NCI-H460 (cell line): ENCODE measurements at regions not wholly inside any gene's neighbourhood (a gene's known extent, or its start where the extent isn't known, plus 50 kb on each side); places are given as distances from the start of the nearest gene placed in this dataset.

Experiments used
- DNase-seq: peaks from one replicate; pipeline ENCODE4 v3.0.0-alpha.2; 2016; ENCODE audit warnings: low read depth; ENCODE audit errors: extremely low read depth

DNA sequence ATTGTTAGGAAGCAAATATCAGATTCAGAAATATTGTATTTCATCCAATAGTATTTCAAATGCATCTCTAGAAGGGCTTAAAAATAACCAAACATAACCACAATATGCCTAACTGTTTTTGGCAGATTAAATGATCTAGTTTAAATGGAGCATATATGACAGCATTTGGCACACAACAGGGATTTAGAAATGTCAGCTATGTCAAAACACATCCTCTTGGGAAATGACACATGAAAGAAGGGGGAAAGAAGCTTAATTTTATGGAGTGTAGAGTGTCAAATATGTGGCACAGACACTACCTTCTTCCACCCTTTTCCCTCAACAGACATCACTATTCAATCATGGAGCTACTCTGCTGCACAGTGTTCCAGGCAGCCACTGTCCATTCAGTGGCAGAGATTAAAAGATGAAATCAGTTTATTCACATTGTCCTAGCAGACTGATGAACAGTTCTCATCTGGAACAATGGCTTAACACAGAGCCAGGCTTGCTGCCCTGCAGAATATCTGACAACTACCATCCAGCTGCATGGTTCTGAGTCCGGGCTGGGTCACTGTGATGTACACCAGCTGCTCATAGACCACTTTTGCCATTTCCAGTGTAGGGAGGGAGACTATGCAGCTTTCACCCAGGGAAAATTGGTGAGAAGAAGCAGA is 349.8 kb downstream of the DHX35 start:
- no peak for DNase-seq

DNA sequence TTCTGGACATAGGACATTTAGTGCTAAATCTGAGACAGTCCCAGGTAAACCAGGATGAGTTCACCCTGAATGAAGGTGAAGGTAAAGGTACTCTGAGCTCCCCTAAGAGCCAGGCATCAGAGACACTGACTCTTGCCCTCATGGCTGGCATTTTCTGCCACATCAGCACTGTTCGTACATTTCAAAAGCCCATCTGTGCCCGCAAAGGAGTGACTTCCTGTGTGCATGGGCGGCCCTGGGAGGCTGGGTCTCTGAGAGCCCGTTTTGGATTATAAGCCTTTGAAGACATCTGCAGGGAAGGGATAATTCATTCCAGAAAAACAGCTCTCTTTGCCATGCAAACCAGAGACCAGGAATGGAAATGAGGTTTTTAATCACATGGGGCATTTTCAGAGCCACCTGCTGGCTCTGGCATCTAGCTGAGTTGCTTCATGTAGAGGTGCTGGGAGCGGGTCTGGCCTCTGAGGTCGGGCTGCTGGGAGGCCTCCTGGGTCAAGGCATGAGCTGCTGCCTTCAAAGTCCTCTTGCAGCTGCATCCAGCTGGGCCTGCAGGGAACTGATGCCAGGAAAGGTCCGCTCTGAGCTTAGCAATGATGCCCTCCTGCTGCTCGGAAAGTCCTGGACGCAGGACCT is 348.3 kb downstream of the DHX35 start:
- no peak for DNase-seq

DNA sequence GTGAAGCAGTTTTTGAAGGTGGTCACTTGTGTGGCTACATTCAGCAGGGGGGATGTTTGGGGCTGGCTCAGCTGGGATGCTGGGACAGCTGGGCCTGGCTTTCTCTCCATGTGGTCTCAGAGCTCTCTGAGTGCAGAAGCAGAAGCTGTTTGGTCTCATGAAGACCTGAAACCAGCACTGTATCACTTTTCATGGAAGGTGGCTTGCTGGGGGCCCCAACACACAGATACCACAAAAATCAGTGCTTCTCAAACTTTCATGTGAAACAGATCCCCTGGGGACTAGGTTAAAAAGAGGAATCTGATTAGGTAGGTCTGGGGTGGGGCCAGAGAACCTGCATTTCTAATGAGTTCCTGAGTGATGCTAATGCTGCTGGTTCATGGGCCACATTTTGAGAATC is 347.3 kb downstream of the DHX35 start:
- no peak for DNase-seq

DNA sequence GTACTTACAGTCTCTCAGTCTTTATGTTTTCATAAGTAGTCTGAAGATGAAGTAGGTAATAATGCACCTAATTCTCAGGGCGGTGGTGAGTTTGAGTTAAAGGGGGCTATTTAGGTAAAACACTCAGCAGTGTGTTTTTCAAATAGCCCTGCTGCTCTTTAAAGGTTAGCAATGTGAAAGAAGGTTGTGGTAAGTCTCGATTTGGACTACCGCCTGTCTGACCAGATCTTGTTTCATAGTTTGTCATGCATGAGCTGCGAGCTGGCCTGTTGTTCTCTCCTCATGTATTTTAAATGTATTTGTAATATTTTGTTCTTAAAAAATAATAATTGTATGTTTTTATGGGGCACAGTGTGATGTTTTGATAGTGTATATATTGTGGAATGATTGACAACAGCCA is 340.2 kb downstream of the DHX35 start:
- DNase-seq = no peak

DNA sequence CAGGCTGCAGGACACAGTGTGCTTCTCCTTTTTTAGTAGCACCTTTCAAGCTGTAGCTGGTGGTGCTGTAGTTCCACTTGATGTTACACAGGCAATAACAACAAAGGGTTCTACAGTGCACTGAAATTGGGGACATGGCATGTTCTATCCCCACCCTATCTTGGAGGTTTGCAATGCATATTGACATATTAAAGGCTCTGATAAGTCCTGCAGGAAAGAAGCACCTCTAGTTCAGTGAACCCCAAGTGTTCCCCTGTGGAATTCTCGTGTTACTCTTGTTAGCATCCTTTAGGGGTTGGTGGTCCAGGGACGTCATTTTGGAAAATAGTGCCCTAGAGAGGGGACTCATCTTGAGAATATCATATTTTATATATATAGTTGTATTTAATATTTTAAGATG is 337.6 kb downstream of the DHX35 start:
- no peak for DNase-seq

DNA sequence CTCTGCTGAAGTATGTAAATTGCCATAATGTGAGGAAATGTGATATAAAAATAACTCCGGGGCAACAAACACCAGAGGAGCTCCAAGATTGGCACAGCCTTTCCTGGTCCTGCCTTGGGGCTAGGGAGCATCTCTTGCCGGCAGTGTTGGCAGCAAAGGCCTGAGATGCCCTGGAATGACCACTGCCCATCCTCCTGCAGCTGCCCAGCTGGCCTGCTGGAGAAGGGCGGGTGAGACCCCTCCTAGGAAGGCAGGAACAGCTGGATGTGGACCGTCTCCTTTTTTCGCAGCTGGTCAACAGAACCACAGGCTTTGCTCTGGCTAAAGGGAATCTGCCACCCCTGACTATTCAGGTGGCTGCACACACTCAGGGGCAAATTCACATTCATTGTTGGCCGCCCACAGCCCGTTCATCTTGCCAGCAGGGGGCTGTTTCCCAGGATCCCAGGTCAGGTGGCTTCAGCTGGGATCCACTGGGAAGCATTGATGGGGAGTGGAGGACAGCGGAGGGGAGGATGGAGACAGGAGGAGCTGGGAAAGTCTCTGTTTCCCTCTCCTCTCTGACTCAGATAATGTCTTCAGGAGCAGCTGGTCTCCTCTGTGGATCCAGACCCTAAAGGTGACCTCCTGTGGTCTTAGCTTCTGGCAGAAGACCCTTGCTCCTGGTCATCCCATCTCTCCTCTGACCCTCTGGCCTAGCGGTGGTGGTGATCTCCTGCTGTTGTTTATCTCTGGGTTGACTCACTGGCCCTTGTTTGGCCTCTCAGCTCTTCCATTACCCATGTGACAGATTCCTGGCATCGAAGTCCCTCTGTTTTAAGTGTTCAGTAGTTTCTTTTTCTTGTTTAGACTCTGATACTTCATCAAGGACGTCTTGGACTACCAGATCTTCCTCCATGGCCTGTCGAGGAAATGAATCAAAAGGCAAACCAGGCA is 336.7 kb downstream of the DHX35 start:
- no peak for DNase-seq

DNA sequence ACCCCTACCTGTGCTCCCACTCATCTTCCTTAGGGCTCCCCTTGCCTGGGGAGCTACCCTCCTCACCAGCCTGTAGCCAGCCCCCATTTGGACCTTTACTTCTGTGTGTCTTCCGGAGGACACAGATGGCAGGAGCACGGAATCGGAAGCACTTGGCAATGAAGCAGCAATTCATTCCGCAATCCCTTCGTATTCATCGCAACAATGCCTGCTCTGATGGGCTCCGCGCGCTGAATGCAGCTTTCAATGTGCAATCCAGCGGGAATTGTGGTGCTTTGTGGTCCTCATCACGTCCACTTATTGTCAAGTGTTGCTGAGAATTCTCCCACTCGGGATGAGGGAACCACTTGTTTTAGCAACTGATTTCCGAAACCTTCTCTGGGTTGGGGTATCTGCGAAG is 336.0 kb downstream of the DHX35 start:
- no peak for DNase-seq

DNA sequence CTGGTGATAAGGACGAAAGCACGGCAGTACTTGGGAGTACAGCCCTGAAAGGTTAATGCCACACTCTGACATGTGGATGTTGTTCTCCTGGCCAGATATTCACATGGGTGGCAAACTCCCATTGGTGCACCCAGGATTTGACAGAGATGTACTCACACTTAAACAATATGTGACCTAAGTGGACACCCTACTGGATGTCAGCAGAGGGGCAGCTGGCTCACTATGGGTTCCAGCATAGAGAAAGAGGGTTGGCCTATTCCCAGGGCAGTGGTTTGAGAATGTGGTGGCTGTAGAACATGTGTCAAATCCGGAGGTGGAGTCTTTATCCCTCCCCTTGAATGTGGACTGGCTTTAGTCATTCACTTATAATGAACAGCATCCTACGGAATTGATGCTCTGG is 333.2 kb downstream of the DHX35 start:
- no peak for DNase-seq

DNA sequence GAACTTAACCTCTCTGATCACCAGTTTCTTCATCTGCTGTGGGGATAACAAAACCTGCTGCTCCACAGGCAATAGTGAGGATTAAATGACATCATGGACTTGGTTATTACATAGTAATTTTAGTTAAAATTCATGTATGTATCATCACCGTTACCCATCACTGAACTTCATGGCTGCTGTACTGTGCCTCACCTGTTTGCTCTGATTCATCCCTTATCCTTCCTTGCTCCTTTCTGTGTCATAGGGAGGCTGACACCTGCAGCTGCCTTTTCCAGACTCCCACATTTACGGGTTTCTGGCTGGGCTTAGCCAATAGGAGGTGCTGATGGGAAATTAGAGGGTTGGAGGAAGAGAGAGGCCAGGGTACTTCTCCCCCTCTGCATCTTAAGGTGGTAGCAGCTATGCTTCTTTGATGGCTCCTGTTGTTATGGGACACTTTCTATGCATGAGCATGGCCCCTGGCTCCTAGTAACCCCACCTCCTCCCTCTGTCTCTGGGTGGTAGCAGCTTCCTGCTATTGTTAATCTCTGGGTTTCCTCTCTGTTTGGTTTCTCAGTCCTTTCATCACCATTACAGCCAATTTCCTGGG is 332.1 kb downstream of the DHX35 start:
- DNase-seq = no peak

DNA sequence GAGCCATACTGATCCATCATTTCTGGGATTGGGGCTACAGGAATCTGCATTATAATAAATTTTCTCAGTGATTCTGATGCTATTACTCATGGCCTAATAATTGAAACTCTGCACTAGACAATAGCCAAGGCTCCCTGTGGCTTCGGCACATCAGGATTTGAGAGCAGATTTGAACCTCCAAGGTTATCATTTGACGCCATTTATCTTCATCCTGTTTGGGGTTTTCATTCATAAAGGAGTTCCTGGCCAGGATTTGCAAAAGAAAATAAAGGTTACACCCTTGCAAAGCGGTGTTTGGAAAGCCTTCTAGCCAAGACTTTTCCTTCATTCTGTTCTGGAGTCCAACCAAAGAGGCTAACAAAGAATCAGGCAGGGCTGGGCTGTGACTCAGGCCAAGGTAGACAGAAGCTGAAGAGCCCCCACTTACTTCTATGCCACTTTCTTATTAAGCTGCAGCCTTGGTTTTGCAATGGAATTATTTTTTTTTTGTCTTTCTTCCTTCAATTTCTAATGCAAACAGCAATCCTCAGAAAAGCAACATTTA is 330.1 kb downstream of the DHX35 start:
- DNase-seq = no peak

DNA sequence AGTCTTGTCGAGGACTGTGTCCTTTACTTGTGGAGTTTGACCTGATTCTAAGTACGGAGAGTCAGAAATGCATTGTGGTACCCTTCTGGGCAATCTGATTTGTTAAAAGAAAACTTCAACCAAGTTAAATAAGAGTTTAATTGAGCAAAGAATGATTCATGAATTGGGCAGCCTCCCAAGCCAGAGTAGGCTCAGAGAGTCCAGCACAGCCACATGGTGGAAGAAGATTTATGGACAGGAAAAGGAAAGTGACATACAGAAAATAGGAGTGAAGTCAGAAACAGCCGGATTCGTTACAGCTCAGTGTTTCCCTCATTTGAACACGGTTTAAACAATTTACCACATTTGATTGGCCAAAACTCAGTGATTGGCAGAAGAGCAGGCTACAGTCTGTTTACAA is 329.2 kb downstream of the DHX35 start:
- no peak for DNase-seq

DNA sequence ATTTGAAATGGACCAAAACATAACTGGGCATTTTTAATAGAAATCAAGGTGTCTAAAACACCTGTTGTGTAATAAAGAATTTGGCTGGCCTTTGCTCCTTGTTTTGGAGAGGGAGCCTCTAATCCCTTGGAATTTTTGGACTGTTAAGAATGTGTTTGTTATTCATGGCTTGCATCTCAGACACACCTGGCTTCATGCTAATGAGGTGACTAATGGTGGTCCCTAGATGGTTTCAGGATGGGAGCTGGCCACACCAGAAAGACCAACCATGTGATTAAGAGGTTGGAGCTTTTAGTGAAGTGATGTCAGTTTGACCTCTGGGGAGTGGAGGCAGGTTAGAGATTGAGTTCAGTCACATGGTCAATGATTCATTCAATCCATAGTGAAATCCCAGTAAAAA is 328.4 kb downstream of the DHX35 start:
- no peak for DNase-seq

DNA sequence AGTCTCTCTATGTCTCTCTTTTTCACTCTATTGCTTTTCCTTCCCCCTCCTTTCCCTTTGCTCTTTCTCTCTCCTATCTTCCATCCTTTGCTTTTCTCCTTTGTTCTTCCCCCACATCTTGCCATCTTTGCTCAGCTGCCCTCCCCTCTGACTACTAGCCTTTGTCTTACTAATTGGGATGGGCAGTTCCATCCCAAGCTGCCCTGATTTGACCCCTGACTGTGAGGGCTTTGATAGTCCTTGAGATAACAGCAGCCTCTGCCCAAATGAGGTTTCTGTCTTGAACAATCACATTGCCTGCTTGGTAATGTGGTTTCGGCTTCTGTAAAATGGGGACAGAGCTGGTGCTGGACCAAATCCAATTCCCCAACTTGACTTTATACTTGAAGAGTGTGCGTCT is 327.7 kb downstream of the DHX35 start:
- DNase-seq = no peak

DNA sequence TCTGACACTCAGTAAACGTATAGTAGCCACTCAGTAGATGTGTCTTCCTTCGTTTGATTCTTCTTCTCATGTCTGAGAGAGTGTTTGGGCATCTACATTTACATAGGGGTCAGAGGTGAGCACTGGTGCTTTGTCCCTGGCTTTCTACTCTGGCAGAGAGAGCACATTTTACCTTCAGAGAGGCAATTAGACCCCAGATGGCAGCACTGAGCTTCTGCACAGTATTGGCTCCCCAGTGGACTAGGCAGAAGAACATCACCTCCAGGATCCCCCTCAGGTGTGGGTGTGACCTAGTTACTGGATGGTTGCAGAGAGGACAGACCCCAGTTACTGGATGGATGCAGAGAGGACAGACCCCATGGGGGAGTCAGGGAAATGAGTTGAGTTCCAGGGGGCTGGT is 327.2 kb downstream of the DHX35 start:
- no peak for DNase-seq

DNA sequence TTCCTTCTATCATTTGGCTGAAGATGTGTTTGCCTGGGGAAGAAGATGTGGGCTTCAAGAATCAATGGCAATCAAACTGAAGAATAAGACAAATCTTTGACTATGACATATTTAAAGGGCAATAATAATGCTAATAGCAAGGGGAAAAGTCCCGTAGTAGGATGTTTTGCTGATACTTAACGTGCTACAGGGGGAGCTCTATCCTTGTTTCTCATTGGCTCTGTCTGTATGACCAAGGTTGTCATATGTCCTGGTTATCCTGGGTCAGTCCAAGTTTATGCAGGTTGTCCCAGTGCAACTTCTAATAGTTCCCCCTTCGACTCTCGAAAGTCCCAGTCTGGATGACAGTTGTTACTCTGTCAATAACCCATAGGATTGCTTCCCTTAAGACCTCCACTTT is 321.3 kb downstream of the DHX35 start:
- DNase-seq = no peak

DNA sequence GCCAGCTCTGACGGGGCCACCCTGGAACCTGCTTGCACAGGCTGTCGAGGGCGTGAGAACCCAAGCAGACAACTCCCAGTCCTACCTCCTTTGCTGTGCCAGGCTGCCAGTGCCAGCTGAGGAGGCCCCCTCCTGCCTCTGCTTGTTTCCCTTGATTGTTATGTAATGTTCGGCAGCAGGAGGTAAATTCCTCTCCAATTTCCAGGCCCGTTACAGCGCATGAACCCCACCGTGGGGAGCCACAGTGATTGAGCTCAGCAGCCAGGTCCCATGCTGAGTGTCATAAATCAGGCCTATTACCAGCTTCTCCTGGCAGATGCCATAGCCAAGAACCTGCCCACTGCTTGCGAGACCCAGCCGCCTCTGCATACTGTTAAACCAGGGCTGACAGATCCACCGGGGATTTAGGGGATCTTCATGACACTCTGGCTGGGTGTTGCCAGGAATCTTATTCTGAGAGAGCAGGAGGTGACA is 320.5 kb downstream of the DHX35 start:
- no peak for DNase-seq

DNA sequence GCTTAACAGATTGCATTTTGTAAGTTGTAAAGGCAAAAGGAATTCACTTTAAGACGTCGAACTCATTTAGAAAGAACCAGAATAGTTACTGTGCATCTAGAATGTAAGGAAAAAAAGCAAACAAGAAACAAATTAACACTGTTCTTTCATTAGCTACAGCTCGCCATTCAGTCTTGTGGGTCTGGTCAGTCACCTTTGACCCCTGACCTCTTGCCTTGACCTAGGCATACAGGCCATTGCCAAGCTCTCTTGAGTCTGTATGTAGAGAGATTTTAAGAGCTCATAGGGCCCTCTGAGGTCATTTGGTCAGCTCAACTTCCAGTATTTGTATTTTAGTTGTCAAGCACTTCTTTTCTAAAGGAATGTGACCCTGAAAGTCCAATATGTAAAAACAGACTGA is 318.7 kb downstream of the DHX35 start:
- no peak for DNase-seq

DNA sequence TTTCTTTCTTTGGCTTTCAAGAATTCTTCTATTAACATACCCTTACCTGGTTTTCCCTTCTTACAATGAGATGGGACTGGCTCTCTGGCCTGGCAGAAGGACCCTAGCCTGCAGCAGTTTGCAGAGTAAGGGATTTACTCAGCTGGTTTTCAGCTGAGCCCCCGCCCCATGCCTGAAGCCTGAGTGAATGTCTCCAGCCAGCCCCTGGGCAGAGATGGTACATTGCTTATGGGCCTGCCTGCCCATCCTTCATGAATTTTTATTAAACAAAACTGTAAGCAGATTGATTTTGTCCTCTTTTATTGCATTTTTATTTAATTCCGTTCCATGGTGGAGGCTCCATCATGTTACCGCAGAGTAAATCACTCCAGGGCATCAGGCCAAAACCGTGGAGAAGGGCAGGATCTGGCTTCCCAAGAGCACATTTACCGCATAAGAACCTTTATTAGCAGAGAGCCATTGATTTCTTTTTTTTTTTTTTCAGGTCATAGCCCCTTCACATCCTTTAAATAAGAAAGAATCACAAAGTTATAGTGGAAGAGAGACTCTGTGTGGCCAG is 316.2 kb downstream of the DHX35 start:
- DNase-seq = no peak

DNA sequence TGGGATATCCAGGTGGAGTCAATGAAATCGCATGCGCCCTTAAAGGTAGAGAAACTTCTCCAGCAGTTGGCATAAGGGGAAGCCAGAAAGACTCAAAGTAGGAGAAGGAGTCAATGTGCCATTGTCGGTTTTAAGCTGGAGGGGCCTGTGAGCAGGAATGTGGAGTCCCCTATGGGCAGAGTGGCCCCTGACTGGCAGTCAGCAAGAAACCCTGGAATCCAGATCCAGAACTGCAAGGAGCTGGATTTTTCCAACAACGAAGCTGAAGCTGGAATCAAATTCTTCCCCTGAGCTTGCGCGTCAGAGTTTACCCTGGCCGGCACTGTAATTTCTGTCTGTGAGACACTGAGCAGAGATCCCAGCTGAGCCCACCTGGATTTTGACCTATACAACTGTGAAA is 315.0 kb downstream of the DHX35 start:
- no peak for DNase-seq

DNA sequence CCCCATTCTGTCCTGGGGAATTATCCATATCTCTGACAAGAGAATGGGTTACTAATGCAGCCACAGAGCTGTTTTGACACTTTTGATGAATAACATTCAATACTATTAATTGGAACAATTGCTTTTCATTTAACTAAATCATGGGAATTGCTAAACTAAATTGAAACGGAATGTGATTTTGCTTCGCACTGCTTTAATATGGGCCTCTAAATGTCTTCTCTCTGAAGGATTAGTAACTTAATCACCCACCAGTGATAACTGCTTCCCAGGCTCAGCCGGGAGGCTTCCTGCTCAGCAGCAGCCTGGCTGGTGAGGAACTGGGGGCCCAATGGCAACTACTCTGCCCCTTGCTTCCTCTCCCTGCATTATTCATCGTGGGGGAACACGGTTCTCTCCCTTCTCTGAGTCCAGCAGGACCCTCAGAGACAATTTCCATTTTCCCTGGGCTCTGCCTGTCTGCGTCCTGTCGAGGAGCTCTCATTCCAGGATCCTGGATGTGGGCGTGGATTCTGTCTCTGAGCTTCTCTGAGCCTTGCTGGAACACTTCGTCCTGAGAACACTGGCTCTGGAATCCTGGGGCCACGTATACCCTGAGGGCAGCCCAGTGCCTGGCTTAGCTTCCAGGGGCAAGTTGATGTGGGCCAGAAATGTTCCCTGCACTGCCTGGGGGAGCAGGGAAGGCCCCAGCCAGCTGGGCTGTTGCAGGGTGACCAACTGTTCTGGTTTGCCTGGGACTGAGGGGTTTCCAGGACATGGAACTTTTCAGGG is 308.9 kb downstream of the DHX35 start:
- no peak for DNase-seq
